T-helper 2 cell (primary cell): ENCODE measurements at regions not wholly inside any gene's neighbourhood (a gene's known extent, or its start where the extent isn't known, plus 50 kb on each side); places are given as distances from the start of the nearest gene placed in this dataset.
"Not testable (repeated sequence)": the region's sequence is repeated elsewhere in the genome, so short reads cannot be mapped to it uniquely, and the experiment has no call there.

Experiments used
- DNase-seq, 5 experiments: peaks; one replicate each; pipeline versions ENCODE4 v3.0.0 to v3.0.0-alpha.2; 2012 to 2022

DNA sequence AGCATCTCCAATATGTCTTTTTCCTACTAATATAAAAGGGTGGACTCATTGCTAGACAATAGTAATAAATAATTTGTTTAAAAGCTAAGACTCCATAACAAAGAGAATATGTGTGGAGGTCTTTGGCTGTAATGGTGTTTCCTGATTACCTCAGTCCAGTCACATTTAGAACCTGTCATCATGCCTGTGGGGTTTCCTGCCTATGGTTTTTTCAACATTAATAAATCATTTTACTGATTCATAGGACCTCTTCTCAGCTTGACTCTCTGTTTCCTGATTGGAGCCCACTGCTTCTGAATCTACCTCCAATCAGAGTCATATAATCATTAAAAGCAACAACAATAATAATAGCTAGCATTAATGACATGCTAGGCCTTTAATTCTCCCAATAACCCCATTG, 52.4 kb upstream of the GNAI1 start:
- no peak for DNase-seq

DNA sequence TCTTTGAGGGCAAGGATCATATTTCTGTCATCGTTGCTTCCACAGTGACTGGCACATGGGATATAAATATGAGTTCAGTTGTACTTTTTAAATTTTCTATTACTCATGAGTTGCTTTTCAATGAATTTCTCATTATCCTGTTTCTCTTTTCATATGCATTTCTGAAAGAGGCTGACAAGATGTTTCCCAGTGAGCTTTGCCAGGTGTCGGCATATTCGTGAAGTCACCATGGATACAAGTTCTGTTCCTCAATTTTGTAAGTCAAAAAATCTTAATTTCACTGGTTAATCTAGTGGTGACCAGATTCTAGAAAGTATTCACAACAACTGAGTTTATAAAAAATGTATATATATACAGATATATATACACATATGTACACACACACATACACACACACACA, 55.7 kb upstream of the GNAI1 start:
- no peak for DNase-seq

DNA sequence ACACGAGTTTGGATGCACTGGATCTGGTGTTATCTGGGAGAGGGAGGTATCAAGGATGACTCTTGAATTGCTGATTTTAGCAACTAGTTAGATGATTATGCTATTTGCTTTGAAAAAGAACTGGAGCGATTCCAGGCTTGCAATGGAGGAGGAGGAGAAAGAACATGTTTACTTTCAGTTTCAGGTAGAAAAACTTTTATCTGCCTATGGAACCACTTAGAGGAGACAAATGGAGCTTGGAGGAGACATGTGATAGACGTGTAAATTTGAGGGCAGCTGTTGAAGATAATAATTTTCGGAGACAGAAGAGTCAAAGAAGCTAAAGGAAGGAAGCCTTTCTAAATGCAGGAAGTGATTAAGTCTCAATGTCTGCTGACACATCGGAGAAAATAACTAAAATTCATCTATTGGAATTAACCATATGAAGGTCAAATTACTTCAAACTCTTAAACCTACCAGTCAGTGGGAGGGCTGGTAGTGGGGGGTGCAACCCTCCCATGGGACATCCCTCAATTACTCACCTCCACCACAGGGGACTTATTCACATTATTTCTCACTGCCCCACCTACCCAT, 56.4 kb upstream of the GNAI1 start:
- DNase-seq, result no peak

DNA sequence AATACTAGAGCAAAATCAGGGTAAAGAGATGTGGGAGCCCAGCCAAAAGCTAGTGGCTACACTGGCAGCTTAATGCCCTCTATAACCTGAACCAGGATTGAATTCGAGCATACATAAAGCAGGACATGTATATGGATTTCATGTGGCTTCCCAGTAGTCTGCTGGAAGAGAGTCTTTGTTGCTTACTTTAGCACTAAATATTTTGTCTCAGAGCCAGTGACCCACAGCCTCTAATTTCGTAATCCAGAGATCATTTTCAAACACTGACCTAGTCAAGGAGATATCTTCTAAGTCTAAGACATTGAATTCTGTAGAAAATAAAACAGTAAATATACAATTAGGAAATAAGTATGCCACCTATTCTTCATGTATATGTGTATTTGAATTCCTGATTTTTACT, 64.2 kb upstream of the GNAI1 start:
- DNase-seq, result no peak

DNA sequence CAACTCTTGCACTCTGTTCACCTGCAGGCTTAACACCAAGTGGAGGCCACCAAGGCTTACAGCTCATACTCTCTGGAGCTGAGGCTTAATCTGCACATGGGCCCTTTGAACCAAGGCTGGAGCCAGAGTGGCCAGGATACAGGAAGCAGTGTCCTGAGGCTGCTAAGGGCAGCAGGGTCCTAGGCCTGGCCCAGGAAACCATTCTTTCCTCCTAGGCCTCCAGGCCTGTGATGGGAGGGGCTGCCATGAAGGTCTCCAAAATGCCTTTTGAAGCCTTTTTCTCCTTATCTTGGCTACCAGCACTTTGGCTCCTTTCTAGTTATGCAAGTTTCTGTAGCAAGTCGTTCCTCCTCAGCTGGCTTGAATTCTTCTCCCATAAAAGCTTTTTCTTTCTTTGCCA, 68.0 kb upstream of the GNAI1 start:
- DNase-seq, result no peak

DNA sequence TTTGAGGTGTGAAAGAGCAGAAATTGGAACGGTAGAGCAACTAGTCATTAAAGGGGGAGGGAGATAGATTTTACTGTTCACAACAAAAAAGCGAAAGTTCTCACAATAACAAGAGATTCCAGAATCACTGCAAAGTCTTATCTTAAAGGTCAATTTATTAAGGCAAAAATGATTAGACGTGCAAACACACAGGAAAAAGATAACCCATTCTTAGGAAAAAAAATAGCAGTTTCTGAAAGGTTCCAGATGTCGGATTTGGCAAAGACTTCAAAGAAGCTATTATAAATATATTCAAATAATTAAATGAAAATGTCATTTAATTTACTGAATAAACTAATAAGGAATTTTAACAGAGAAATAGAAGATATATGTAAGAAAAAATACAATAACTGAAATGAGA, 70.8 kb upstream of the GNAI1 start:
- no peak for DNase-seq

DNA sequence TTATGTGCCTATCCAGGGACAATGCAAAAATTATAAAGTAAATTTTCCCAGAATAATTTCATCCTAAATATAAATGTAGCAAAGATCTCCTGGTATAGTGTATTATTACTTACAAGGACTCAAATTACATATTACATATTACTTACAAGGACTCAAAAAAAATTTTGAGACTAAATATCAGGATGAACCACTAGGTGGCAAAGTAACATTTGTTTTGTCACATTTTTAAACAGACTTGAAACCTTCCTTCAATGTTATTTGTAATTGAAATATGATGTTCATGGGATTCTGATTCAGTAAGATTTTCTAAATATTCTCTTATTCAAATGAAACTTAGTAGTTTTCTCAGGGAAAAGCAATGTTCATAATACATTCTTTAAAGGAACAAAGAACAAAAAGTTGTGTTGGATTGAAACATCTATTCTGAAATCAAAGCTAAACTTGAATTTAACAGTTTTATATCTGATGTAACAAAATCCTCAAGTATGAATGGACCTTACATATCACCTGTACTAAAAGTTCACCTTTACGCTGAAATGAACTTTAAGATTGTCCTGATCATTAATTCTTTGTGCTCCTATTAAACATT, 74.3 kb upstream of the GNAI1 start:
- peak in 1 of 5 experiments; percentile 26 for DNase-seq

DNA sequence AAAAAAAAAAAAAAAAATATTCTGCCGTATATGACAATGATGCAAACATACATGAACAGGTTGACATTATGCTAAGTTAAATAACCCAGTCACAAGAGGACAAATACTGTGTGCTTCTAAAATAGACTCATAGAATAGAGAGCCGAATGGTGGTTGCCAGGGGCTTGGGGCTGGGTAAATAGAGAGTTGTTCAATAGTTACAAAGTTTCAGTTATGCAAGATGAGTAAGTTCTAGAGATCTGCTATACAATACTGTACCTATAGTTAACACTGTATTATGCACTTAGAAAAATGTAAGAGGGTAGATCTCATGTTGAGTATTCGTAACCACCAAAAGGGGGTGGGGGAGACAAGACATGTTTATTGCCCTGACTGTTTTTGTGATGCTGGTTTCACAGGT, 77.1 kb upstream of the GNAI1 start:
- peak in 1 of 5 experiments; percentile 4 for DNase-seq

DNA sequence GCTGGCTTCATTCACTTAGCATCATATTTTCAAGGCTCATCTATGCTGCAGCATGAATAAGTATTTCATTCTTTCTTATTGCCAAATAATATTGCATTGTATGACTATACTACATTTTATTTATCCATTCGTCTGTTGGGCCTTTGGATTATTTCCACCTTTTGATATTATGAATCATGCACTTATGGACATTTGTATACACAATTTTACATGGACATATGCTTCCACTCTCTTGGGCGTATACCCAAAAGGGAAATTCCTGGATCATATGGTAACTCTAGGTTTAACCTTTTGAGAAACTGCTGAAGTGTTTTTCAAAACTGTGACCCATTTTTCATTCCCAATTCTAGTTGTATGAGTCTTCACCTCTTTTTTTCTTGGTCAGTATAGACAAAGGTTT, 80.3 kb upstream of the GNAI1 start:
- no peak for DNase-seq

DNA sequence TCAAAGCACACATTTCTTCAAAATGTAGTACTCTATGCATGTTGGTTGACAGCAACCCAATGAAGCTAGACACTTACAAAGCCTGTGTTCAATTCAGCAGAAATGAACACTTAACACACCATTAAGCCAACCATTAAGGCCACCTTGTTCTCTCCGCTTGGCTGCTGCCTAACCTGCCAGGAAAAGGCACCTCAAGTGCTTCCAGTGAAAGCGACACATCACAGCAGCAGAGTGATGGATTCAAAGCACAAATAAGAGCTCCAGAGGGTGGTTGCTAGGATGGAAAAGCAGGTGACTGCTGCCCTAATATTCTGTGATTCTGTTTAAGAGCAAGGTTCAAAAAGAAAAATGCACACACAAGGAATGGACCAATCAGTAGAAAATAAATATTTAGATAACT, 81.5 kb upstream of the GNAI1 start:
- DNase-seq, result no peak

DNA sequence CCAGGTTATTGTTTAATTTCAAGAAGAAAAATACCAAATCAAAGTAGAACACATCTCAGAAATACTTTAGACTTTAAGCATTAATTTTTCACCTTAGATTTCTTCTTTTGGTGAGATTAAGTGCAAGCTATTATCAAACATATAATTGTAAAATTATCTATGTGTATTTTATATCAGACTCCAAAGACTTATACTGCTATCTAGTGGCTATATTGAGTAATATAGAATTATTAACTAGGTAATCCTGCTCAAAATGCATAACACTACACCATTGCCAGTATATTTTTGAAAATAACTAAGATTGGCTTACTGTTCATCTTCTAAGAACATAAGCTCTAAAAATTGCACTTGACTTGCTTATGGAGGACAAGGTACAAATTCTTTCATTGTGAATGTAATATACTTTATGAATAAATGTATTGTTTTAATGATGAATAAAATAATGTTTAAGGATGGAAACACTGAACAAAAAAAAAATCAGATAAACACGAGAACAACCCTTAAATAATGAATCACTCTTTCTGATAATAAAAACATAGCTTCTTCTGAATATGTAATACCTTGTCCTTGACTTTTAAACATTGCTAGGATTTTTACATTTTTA, 86.7 kb upstream of the GNAI1 start:
- no peak for DNase-seq

DNA sequence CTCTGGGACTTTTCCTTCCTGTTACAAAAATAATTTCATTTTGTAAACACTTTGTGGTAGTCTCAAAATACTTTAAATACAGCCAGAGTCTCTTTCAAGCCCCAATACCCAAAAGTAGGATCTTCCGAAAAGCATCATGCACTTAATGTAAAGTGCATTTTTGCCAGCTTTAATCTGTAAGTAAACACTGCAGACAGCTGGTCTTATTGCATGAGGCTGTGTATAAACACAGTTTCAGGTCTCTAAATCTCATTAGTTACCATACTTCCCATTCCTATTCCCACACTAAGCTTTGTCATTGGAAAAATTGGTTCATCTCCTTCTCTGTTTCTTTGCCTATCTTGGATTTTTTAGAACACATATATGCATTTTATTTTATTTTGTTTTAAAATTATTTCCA, 87.6 kb upstream of the GNAI1 start:
- no peak for DNase-seq

DNA sequence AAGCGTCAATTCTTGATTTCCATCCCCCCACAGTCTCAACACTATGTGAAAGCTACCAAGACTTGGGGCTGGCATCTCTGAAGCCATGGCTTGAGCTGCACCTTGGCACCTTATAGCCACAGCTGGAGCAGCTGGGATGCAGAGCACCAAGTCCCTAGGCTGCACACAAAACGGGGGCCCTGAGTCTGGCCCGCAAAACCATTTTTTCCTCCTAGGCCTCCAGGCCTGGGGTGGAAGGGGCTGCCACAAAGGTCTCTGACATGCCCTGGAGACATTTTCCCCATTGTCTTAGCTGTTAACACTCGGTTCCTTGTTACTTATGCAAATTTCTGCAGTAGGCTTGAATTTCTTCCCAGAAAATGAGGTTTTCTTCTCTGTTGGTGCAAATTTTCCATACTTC, 89.8 kb upstream of the GNAI1 start:
- DNase-seq, result no peak

DNA sequence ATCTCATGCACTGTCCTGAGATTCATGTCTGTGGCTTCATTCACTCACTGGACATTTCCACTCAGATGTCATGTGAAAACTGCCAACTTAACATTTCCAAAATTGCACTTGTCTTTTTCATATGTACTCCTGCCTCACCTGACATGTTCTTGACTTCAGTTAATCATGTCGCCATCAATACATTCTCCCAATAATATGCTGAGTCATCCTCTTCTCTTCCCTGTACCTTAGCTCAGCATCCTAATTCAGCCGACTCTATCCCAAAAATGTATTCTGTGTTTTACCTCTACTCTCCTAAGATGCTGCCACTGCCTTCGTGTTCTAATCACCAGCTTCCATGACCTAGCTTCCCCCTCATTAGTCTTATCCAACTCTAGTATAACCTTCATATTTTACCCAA, 93.9 kb upstream of the GNAI1 start:
- DNase-seq, result no peak

DNA sequence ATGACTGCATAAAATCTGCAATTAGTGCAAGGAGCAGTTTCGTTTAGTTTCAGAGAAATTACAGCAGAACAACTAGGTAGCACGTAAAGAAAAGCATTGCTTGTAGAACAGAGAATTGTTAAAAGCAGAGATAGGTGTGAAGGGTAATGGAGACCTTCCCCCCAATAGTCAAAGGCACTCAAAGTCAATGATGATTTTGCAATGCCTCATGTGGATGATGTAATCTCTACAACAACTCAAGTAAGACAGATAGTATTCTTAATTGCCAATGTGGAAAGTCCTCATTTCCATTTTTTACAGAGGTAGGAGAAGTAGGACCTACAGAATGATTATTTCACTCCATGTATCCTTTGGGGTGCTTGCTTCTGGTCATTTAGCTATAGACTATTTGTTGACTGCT, 94.3 kb upstream of the GNAI1 start:
- no peak for DNase-seq

DNA sequence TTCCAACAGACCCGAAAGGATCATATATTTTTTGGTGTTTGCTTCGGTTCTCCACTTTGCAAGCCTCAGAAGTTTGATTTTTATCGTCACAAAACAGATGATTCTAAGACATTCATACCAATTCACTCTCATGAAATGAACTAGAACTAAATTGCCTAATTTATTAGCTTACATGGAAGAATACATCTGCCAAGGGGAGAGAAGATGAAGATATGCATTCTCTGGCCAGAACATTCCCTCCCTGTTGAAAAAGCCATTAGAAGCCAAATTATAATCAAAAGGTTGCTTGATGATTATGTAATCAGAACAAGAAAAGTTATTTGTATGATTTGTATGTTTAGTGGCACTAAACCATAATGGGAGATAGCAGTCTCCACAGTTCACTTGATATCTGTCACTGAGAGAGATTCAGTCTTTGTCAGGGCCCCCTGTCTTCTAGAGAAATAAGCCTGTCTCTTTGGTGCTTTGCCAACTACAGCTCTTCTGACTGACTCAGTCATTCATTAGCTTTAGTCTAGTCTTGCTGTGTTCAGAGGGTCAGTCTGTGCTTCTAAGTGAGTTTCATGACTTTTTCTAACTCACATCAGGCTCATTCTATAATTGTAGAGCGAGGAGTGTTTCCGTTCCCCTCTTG, 95.3 kb upstream of the GNAI1 start:
- DNase-seq, result no peak

DNA sequence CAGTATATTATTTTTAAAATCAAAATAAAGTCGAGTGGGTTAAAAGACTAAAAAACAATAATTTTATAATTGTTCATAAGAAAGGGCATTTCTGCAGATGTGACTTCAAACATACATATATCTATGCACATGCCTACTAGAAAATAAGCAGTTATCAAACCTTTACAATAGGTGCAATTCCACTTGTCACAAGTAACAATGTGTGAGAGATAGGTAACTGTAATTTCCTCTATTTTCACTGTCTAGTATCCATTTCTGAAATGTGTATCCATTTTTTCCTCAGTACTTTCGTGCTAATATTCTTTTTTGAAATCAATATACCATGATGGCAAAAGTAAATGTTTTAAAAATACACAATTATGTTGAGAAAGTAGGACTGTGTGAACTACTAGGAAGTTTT, 96.9 kb upstream of the GNAI1 start:
- no peak for DNase-seq

DNA sequence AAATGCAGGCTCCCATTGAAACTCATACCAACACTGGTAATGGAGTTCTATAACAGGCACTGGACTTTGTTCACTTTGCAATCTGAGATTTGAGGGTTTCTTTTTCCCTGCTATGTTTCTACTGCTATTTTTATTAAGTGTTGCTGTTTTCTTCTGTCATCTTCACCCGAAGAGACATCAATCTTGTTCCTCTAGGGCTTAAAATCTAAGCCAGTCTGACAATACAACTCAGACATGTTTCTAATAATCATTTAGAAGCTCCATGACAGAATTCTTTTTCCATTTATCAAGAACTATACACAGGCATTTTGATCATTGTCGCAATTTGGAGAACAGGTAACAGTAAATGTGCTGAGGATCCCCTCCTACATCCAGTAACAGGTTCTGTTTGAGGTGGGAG, 98.5 kb upstream of the GNAI1 start:
- no peak for DNase-seq

DNA sequence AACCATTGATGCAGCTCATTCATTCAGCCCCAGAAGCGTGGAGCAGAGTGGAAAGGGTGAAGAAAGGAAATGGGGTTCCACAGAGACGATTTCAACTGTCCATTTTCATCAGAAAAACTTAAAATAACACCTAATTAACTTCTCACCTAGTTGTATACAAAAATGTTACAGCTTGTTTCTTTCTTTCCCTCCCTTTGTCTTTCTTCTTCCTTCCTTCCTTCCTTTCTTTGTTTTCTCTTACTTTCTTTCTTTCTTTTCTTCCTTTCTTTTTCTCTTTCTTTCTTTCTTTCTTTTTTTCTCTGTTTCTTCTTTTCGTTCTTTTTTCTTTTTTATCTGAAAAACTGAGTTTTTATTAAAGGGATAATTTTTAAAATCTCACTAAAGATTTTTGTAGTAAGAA, 105.9 kb upstream of the GNAI1 start:
- DNase-seq, result no peak

DNA sequence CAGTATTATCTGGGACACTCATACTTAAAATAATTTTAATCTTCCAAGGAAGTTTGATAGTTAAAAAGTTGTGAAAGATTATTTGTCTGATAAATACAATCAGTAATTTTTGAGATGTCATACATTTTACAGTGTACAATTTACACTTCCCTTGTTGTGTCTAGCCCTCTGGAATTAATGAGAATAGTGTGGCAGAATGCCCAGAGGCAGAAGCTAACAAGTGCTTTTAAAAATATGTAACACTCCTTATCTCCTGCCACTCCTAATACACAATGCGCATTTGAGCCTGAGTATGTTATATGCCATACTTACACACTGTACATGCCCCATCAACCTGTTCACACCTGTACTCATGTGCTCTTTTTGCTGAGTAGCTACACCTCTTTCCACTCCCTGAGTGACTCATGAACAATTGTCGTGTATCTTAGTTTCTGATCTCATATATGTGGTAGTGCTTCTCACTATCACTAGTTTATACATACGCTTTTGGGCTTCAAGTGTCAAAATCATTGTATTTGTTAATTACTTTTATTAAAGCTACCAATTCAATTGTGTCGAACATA, 106.9 kb upstream of the GNAI1 start:
- no peak for DNase-seq

DNA sequence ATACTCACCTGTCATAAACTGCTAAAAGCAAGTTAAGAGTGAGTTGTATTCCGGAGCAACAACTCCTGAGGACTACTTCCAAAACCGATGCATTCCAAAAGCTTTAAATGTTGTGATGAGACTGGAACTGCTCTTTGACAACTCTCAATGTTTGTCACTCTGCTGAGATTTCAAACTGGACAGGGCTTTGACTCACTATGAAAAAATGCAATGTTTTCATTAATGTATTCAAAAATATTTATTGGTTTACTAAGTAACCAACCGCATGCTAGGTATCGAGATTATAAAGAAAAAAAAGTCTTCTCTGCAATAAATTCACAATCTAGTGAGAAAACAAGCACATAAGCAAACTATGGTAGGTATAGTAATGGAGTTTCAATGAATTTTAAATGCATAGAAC, 107.9 kb upstream of the GNAI1 start:
- DNase-seq, result no peak

DNA sequence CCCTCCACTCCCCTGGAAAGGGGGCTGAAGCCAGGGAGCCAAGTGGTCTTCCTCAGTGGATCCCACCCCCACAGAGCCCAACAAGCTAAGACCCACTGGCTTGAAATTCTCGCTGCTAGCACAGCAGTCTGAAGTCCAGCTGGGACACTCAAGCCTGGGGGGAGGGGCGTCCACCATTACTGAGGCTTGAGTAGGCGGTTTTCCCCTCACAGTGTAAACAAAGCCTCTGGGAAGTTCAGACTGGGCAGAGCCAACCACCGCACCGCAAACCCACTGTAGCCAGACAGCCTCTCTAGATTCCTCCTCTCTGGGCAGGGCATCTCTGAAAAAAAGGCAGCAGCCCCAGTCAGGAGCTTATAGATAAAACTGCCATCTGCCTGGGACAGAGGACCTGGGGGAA, 114.4 kb upstream of the GNAI1 start:
- DNase-seq, result not testable (repeated sequence)

DNA sequence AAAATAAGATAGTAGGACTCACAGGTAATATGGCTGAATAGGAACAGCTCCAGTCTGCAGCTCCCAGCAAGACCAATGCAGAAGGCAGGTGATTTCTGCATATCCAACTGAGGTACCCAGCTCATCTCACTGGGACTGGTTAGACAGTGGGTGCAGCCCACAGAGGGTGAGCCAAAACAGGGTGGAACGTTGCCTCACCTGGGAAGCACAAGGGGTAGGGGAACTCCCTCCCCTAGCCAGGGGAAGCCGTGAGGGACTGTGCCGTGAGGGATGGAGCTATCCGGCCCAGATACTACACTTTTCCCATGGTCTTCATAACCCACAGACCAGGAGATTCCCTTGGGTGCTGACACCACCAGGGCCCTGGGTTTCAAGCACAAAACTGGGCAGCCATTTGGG, 114.8 kb upstream of the GNAI1 start:
- not testable (repeated sequence) for DNase-seq
